GM19351 (cell line): ENCODE measurements at regions not wholly inside any gene's neighbourhood (a gene's known extent, or its start where the extent isn't known, plus 50 kb on each side); places are given as distances from the start of the nearest gene placed in this dataset.

Source experiments
- ATAC-seq: cut with Tn5 transposase; IDR thresholded peaks from one replicate; pipeline ENCODE4 v1.9.1; 2021; ENCODE audit warnings: mild to moderate bottlenecking, moderate library complexity; ENCODE audit not compliant: unreplicated experiment

DNA sequence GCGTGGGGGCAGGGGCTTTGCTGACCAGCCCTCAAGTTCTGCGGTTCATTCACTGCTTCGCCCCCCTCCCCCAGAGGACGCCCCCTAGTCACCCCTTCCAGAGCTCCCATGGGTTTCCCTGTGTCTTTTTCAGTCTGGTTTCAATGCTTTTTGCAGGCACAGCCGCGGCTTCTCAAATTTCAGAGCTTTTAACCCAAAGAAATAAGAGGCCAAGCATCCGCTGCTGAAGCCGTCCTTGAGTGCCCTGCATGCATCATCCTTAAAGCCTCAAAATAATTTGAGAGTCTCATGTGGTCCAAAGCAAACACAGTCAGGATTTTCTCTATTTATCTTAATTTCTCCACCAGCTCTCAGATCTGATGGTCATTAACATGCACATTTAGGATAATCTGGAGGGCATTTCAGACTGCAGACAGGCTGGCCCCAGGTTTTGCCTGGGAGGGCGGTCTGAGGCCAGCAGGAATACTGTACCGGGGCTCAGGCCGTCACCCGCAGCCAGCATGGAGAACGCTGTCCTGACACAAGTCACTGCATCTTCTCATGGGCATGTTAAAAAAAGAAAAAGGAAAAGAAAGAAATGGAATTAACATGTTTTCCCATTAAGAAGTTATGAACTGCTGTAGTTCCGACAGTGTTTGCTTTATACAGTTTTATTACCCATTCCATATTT lies 420.8 kb upstream of the IRX4 start:
- ATAC-seq: no peak

DNA sequence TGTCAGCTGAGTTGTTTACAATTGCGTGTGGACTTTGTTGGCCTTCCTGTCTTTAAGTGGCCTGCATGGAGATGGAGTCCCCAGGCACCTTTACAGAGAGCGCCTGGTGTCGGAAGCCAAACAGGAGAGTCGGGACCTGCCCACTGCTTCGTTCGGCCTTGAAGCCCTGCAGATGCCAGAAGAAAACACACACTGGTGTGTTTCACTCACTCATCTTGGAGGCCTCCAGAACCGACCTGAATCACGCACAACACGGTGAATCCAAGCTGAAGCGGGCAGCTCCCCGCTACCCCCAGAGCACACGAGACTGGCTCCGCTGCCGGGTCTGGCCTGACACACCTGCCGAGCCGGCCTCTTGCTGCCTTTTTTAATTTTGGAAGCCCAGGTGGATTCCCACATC lies 419.4 kb upstream of the IRX4 start:
- no peak for ATAC-seq

DNA sequence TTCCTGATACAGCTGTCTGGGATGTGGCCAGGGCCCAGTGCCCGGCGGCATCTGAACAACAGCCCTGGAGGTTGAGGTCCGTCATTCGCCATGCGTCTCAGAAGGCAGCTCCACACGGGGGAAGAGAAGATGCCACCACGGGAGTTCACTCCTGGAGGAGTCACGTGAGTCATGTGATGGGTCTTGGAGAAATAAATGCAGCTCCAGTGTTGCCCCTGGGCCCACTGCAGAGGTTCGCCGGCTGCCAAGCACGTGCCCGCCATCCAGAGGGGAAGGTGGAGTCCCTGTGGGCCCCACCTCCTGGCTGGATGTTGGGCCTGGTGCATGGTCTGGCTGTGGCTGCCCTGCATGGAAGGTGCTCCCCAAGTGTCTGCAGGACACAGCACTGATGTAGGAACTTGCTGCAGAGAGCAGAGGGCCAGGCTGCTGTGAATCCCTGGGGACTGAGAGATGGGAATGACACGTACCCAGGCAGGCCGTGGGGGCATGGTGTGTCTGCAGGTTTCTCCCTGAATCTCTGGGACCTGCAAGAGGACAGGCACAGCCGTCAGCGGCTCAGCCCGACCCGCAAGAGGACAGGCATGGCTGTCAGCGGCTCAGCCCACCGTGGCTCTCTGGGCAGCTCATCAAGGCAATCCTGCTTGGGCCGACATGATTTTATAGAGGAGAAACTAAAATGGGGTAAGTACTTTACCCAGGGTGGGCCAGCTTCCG lies 418.3 kb upstream of the IRX4 start:
- ATAC-seq: no peak

DNA sequence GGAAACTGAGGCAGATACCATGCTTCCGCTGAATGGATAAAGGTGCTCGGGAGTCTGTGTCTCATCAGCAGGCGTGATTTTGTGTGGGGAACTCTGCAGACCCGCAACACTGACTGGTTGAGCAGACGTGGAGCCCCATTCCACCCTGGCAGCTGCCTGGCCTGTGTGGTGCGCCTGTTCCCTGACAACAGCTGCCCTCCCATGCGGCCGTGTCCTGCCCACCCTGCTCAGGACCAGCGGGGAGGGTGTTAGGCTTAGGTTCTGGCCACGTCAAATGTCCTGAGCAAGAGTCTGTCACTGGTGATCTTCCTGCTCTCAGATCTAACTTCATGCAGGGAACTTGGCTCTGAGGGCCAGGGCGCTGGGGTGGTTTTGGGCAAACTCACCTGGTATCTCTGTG lies 417.7 kb upstream of the IRX4 start:
- ATAC-seq: no peak

DNA sequence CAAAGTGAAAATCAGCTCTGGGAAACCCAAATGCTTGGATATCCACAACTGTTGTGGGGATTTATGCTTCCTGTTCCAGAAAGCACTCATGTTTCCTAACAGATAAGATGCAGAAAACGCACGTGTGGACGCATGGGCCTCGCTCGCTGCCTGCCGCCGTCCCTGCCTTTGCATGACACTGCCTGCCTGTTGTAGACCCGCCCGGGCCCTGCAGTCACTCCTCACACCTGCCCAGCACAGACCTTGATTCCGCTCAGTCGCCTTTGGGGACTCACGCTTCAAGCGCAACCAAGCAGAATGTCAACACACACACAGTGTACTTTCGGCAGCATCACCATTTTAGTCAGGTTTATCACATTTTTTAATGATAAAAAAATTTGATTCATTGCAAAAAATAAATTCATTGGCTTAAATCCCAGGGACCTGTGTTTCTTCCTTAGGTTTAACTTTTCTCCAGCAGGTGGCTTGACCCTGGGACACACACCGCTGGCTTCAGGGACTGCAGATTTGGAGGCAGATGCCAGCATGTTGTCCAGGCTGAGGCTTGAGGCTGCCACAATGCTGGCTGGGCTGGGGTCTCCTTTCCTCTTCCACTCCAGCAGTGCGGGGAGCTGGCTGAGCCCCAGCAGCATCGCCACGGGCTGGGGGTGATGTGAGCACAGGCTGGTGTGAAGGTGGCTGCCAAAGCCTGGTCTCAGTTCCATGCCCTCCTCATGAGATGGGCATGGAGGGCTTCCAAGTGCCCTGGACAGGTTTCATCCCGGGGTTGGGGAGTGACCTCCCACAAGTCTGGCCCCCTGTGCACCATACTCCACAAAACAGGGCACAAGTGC lies 416.9 kb upstream of the IRX4 start:
- no peak for ATAC-seq

DNA sequence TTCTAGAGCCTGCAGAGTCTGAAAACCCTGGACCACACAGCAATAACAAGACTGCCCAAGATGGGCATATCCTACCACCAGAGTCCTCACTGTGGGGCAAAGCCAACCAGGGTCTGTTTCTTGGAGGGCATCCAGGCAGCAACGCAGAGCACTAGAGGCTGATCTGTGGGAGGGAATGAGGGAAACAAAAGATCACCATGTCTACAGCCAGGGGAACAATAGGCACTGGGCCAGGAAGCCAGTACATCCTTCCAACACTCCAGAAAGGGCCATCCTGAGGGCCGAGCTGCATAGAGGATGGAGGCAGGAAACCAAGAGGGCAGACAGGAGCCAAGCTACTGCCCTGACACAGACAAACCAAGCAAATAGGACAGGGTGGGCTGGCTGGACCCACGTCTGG lies 416.1 kb upstream of the IRX4 start:
- ATAC-seq: no peak

DNA sequence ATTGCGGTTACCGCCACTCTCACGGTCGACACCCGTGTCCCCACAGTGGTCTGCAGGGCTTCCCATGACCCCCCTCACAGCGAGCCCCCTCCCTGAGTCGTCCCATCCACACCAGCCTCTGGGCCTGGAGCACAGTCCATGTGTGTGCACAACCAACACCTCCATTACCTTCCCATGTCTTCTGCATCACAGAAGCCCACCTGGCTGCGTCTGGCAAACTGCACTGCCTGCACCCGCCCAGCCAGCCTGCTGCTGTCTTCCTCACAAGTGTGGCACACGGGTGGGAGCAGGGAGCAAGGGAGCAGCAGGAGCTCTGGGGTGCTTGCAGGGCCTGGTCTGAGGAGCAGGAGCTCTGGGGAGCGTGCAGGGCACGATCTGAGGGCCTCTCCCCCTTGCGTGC lies 415.3 kb upstream of the IRX4 start:
- no peak for ATAC-seq

DNA sequence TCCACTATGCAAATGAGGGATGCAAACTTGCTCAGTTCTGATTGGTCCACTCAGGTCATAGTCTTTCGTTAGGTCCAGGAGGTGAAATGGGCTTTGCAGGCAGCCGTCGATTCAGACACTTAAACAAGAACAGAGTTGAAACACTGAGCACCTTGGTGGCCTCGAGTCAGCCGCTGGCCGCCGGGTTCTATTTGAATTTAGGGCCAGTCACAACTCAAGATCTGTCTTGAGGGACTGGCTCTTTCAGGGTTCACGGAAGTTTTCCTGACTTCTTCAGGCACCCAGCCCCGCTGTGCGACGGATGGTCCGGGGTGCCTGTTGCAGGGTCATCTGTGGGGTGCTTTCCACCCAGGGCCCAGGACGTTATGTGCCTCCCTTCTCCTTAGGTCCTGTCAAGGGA lies 412.8 kb upstream of the IRX4 start:
- ATAC-seq: no peak

DNA sequence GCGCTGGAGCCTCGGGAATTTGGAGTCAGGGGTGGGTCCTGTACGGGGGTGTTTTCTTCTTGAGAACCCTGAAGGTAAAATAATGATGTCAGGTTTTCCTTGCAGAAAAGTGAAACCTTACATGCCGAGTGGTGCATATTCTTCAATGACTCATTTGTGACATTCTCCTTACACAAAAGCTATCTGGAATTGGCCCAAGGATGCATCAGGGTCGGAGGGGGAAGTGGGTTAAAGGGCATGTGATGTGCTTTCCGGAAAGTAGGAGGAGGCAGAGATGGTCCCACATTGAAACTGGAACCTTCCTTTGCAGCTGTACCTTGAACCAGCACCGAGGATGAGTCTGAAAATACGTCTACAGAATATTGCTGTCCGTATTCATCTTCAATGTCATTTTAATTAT lies 411.2 kb upstream of the IRX4 start:
- no peak for ATAC-seq

DNA sequence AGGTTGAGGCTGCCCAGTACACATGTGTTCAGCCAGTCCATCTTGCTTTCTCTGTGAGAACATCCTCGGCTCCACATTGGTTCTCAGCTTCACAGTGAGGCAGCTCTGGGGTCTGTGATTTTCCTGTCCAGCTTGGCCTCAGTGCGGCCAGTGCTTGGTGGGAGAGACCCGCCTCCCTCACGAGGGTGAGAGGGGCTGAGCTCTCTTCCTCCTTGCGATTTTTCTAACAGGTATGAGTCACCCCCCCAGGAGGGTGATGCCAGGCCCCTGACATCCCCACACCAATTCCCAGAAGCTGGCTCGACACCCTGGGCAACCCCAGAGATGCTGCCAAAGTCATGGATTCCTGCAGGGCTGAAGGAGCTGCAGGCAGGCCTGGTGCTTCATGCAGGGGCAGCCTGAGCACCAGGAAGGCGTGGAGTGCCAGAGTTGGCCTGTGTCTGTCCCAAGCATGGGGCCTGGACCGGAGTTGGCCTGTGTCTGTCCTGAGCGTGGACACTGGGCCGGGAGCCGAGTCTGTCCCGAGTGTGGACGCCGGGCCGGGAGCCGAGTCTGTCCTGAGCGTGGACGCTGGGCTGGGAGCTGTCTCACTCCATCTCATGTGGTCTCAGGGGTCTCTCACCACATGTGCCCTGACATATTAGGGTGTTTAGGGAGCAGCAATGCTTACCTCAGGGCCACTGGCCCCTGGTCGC lies 408.6 kb upstream of the IRX4 start:
- ATAC-seq: no peak

DNA sequence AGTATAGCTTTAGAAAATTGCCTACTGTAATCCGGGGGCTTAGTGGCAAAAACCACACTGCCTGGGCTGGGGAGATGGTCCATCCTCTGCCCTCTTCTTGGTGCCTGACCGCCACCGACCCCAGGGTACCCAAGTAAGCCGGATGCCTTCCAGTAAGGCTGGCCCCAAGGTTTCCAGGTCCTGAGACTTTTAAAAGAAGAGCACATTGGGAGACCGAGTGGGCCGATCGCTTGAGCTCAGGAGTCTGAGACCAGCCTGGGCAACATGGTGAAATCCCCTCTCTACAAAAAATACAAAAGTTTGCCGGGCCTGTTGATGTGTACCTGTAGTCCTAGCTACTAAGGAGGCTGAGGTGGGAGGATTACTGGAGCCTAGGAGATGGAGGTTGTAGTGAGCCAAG lies 406.7 kb upstream of the IRX4 start:
- ATAC-seq: no peak

DNA sequence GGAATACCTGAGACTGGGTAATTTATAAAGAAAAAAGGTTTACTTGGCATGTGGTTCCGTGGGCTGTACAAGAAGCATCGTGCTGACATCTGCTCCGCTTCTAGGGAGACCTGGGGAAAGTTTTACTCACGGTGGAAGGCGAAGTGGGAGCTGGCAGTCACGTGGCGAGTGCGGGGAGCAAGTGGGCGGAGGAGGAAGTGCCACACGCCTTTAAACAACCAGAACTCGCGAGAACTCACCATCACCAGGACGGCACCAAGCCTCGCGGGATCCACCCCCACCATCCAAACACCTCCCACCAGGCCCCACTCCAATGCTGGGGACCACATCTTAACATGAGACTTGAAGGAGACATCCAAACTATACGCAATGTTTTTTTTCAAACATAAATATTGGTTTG lies 406.2 kb upstream of the IRX4 start:
- ATAC-seq: no peak

DNA sequence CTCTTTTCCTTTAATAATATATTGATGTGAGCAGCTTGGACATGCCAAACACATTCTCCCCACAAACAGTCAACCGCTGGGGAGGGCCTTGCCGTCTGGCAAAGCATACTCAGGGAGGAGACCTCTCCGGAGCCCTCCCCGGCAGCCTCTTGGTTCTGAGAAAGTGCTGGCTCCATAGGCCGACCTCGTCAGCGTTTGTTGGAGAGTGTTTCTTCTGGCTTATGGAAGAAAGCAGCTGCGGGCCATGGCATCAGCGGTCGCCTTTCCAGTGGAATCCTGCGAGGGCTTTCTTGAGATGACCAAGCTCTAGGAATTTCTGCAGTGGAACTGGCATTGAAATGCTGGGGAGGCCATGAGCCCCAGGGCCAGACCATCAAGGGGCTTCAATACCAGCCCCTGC lies 405.7 kb upstream of the IRX4 start:
- no peak for ATAC-seq

DNA sequence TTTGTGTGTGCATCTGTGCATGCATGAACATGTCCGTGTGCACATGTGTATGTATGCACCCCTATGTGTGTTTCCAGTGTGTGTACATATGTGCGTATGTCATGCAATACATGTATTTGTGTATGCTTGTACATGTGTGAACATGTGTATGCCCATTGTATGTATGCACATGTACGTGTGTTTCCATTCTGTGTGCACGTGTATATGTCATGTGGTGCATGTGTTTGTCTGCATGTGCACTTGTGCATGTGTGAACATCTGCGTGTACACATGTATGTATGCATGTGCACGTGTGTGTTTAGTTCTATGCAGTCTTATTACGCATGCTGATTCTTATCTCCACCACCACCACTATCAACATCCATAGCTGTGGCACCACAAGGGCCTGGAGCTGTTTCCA lies 403.5 kb upstream of the IRX4 start:
- ATAC-seq: no peak

DNA sequence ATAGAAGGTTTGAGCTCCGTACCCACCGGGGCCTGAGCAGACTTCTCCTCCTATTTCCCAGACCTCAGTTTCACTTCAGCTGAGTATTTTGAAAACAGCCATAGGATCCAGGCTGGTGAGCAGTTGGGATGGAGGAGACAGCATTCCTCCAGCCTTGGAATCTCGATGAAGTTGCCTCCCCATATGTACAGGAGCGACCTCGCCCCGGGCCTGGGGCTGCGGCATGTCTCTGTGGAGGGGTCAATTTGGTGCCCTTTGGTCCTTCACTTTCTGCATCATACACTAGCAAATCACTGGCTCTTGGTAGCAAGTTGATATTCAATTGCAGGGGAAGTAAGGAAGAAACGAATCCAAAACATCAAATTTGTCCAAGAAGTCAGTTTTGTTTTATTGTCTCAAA lies 402.0 kb upstream of the IRX4 start:
- ATAC-seq: no peak

DNA sequence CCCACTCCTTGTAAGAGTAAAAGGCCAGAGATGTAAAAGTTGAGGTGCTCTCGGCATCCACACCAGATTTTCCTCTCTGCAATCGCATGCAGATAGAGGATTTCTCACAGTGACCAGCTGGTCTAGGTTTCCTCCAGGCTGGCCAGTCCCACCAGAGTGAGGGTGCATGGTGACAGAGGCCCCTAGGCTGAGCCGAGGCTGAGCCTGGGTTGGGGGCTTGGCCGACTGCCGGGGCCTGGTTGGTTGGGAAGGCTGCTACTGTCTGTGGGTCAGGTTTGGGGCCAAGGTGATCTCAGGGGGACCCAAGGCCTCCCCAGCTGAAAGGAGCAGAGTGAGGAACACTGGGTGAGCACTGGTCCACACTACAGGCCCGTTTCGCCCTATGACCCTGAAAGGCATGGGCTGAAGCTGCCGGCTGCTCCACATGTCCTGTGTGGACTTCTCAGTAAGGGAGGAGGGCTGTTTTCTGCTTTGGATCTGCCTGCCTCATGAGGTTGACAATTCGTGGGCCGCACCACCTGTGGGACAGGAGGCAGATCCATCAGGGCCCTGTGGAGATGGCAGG lies 400.8 kb upstream of the IRX4 start:
- ATAC-seq: no peak

DNA sequence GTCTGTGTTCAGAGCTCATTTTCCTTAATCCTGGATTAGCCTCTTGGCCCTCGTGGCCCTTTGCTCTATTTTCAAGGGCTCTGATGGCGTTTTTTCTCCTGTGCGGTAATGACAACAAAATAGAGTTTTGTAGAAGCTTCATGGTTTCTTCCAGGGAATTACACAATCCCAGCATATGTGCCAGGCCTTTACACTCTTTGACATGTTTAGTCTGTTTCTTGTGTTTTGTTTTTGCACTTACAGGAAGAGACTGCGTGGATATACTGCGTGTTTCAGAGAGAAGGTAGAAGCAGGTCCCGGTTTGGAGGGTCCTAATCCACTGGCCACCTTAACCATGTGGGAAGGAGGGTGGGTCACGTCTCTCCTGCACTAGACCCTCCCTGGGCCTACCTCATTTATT lies 400.2 kb upstream of the IRX4 start:
- ATAC-seq: no peak

DNA sequence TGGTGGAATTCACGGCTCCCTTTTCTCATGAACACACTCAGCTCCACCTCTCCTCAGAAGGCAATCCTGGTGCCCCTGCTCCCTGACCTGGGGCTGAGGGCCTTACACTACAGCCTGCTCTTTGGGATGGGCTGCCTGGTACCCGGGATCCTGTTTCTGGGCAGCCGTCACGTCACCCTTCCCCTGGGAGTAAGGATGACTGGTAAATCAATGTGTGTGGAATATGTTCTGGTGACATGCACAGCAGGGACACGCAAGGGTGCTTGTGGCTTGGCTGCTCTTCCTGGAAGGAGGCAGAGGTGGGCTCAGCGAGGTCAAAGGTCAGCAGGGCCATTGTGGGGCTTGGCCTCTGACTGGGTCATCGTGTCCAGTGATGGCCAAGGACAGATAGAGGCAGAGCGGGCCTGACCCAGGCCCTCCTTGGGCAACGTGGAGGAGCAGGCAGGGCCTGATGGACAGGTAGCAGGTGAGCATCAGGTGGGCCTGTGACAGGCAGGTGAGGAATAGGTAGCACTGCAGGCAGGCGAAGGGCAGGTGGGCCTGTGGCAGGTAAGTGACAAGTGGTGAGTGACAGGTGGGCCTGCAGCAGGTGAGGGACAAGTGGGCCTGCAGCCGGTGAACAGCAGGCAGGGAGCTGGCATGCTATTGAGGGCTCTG lies 399.4 kb upstream of the IRX4 start:
- no peak for ATAC-seq

DNA sequence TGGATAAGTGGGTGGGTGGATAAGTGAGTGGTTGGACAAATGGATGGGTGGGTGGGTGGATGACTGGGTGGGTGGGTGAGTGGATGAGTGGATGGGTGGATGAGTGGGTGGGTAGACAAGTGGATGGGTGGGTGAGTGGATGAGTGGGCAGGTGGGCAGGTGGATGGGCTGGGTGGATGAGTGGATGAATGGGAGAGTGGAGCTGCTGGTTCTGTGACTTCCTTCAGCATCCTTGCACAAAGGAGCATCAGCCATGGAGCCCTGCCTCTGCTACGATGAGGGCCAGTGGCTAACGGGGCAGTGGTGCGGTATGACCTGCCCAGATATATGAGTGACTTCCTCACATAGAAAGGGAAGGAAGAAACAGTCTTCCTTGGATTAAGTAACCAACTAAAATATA lies 398.7 kb upstream of the IRX4 start:
- ATAC-seq: no peak

DNA sequence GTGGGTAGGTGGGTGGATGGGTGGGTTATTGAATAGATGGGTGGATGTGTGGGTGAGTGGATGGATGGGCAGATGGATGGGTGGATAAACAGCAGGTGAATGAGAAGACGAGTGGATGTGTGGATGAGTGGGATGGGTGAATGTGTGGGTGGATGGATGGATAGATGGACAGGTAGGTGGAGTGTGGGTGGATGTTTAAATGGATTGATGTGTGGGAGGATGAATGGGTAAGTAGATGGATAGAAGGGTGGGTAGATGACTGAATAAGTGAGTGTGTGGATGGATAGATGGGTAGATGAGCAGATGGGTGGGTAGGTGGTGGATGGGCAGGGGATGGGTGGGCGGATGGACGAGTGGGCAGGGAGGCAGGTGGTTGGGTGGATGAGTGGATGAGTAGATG lies 397.6 kb upstream of the IRX4 start:
- no peak for ATAC-seq
